ENCODE measurements at regions not wholly inside any gene's neighbourhood (a gene's known extent, or its start where the extent isn't known, plus 50 kb on each side); places are given as distances from the start of the nearest gene placed in this dataset.

DNA sequence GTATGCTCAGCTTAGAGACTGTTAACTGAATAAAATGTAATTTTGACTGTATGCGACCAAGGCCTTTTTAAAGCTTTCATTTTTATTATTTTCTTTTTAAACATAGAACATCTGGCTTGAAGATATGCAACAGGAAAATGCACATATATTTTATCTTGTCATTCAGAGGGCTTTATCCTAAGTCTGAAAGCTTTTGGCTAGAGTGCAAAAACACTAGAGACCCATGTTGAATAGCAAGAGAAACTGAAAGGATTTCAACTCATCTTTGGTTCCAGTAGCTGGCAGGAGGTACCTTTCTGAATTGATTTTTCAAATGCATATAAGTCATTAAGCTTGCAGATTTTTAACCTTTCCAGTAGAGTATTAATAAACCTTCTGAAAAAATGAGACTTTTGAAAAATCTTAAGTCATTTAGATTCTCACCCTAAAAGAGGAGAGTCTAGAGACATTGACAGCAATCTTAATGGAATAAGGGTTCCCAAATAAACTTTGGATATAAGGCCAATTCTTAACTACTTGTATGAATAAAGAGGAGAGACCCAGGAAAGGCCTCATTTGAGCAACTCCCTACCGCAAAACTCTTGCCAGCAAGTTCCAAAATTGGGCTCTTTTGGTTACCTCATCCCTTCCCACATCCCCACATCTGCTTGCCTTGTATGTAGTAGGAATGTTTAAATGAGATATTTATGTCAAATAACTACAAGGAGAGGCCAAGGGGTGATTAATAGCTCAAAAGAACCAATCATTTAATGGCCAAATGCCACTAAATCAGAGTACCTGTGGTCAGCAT lies 454.4 kb downstream of the HTR7 start:
- FAIRE-seq (no peak), DNase-seq (ENCODE audit: insufficient read length, low spot score) (no peak)
- no peak for TF ChIP-seq POLR2A (IDR thresholded peaks at IDR 0.05; ENCODE audit: low read depth, low read length)

GRCh38 chr10:90407131-90407530 lies 450.7 kb downstream of the HTR7 start:
- DNase-seq (ENCODE audit: insufficient read length, low spot score), result no peak
- FAIRE-seq, result no peak
- no peak for TF ChIP-seq POLR2A (IDR thresholded peaks at IDR 0.05; ENCODE audit: low read depth, low read length)

DNA sequence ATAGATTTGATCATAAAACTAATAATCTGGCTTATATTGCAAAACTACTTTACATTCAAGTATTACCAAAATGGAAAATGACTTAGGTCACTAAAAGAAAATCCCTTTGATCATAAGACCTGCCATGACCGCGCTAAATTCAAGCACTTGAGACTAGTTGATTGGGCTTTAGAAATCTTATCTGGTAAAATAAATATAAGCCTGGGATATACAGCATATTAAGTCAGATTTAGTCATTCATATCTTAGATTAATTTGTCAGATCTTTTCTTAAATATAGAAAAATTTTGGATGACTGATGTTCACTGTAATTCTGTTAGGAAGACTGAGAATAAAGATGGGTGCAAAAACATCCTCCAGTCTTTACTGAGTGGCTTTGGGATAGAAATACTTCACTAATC lies 450.0 kb downstream of the HTR7 start:
- no peak for TF ChIP-seq POLR2A (IDR thresholded peaks at IDR 0.05; ENCODE audit: low read depth, low read length)
- FAIRE-seq (no peak), DNase-seq (ENCODE audit: insufficient read length, low spot score) (no peak)

GRCh38 chr10:90412582-90412981 lies 445.3 kb downstream of the HTR7 start:
- no peak for FAIRE-seq
- TF ChIP-seq POLR2A (IDR thresholded peaks at IDR 0.05; ENCODE audit: low read depth, low read length), result no peak
- DNase-seq (ENCODE audit: insufficient read length, low spot score), result no peak

DNA sequence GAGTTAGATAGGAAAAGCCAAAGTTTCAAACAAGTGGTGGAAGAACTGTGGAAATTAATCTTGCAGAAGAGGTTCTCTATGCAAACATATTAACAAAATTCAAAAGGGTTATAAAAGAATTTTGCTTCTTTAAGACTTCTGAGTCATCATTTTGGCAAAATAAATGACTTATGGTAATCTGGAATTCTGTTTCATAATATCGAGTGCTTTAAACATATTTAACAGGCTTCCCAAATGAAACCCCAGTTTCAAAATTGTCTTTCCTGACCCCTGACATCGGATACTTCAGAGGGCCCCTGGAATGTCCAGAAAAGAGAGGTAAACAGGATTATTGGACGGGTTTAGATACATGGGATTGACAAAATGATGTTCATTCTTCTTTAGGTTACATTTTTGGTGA lies 444.6 kb downstream of the HTR7 start:
- DNase-seq (ENCODE audit: insufficient read length, low spot score) (no peak), FAIRE-seq (no peak)
- TF ChIP-seq POLR2A (IDR thresholded peaks at IDR 0.05; ENCODE audit: low read depth, low read length), result no peak

DNA sequence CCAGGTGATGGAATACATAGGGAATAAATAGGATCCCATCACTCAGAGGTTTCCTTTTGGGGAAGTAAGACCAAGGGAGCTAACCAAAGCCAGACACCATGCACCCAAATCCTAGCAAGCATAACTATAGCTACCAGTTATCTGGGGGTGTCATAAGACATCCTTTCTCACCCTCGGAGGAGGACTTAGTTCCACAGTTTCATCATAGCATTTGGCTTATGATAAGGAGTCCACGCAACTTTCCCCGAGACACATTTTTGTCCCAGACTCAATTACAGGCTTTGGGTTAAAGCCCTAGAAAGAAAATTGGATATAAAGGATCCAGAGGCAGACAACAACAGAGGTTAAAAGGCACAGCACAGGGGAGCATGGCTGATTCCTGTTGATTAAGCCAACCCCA lies 442.9 kb downstream of the HTR7 start:
- FAIRE-seq (no peak), DNase-seq (ENCODE audit: insufficient read length, low spot score) (no peak)
- TF ChIP-seq POLR2A (IDR thresholded peaks at IDR 0.05; ENCODE audit: low read depth, low read length), result no peak

GRCh38 chr10:90417029-90417428 lies 440.8 kb downstream of the HTR7 start:
- no peak for TF ChIP-seq POLR2A (IDR thresholded peaks at IDR 0.05; ENCODE audit: low read depth, low read length)
- no peak for FAIRE-seq
- no peak for DNase-seq (ENCODE audit: insufficient read length, low spot score)

- no peak for DNase-seq (ENCODE audit: insufficient read length, low spot score)
- TF ChIP-seq POLR2A (IDR thresholded peaks at IDR 0.05; ENCODE audit: low read depth, low read length), result no peak
- FAIRE-seq, result no peak
These were observed 440.2 kb downstream of the HTR7 start for GRCh38 chr10:90417476-90418210.

GRCh38 chr10:90418869-90419652 lies 438.8 kb downstream of the HTR7 start:
- FAIRE-seq (peak; percentile 96), DNase-seq (ENCODE audit: insufficient read length, low spot score) (no peak)
- no peak for TF ChIP-seq POLR2A (IDR thresholded peaks at IDR 0.05; ENCODE audit: low read depth, low read length)

DNA sequence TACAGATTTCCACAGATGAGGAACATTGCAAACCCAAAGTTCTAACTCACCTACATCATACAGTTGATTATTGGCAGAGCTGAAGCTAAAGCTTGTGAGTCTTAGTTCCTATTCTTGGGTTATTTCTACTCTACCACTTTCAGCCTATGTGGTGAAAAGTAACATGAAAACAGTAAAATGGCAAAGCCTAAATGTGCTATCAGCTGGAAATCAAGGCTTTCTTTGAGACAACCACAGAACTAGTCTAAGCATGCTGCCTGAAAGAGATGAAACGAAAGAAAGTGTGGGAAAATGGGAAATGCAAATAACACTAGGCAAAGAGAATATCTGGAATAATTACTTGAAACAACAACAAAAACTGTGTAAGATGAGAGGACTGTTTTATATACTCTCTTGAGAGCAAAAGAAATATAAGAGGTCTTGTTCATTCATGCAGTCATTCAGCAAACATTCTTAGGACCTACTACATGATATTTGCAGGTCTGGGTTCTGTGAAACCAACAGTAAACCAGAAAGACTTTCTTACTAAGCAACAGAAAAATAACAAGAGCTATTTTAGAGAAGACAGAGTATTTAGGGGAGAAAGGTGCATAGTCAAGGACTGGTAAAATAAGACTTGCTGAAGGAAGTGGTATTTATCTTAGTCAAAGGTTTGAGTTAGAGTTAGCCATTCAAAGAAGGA lies 437.1 kb downstream of the HTR7 start:
- no peak for FAIRE-seq

DNA sequence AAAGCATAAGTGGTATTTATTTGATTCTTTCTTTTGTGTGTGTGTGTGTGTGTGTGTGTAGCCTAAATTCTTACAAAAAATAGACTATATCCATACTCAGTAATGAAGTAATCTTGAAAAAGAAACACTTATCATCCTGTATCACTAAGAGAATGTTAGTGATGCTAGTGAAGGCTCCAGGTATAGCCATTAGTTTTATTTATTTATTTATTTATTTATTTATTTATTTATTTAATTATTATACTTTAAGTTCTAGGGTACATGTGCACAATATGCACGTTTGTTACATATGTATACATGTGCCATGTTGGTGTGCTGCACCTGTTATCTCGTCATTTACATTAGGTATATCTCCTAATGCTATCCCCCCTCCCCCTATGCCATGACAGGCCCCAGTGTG lies 436.0 kb downstream of the HTR7 start:
- FAIRE-seq, result no peak
- no peak for TF ChIP-seq POLR2A (IDR thresholded peaks at IDR 0.05; ENCODE audit: low read depth, low read length)
- no peak for DNase-seq (ENCODE audit: insufficient read length, low spot score)

More for the DNA sequence above, 437.1 kb downstream of the HTR7 start:
- TF ChIP-seq POLR2A (IDR thresholded peaks at IDR 0.05; ENCODE audit: low read depth, low read length), result no peak
- DNase-seq (ENCODE audit: insufficient read length, low spot score), result no peak

DNA sequence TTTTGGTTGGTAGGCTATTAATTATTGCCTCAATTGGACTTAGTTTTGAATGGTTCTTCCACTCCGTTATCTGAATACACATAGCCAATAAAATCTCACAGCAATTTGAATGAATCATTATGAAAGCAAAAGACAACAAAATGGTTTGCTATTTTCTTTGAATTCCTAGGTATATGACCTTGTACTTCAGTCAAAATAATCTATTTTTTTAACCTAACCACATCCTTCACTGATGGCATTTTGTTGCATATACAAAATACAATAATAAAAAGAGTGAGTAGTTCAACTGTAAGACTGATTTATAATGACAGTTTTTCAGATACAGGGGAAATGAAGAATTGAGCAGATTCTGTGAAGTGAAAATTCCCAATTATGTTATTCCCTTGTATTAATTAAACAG lies 433.1 kb downstream of the HTR7 start:
- DNase-seq (ENCODE audit: insufficient read length, low spot score) (no peak), FAIRE-seq (no peak)

DNA sequence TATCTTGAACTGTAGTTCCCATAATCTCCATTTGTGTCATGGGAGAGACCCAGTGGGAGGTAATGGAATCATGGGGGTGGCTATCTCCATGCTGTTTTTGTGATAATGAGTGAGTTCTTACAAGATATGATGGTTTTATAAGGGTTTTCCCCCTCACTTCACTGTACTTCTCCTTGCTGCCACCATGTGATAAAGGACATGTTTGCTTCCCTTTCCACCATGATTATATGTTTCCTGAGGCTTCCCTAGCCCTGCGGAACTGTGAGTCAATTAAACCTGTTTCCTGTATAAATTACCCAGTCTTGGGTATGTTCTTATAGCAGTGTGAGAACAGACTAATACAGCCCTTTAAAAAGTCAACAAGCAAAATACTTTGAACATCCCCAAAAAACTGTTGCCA lies 427.7 kb downstream of the HTR7 start:
- DNase-seq (ENCODE audit: insufficient read length, low spot score), result no peak
- no peak for TF ChIP-seq POLR2A (IDR thresholded peaks at IDR 0.05; ENCODE audit: low read depth, low read length)
- FAIRE-seq, result no peak

More for the DNA sequence above, 433.1 kb downstream of the HTR7 start:
- TF ChIP-seq POLR2A (IDR thresholded peaks at IDR 0.05; ENCODE audit: low read depth, low read length), result no peak

DNA sequence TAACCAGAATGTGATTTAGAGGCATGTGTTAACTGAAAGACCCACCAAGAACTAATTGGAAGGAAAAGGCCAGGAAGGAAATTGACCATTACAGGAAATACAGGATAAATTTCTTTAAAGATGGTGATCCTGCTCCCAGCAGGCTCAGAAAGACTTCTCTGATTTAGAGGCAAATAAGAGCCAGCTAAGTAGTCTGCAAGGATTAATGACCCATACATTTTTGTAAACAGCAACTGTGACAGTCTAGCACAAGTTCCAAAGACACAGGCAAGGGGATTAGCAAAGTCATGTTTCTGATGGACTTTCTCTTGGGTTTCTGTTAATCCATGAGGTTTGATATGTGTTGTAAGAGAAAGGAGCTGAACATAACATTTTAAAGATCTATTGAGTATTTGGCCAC lies 425.0 kb downstream of the HTR7 start:
- TF ChIP-seq POLR2A (IDR thresholded peaks at IDR 0.05; ENCODE audit: low read depth, low read length), result no peak
- no peak for FAIRE-seq
- DNase-seq (ENCODE audit: insufficient read length, low spot score), result no peak
